AG09309 (cell line): ENCODE measurements at regions not wholly inside any gene's neighbourhood (a gene's known extent, or its start where the extent isn't known, plus 50 kb on each side); places are given as distances from the start of the nearest gene placed in this dataset.

Source experiments
- DNase-seq: peaks from one replicate; pipeline ENCODE4 v3.0.0-alpha.2; 2010; ENCODE audit warnings: low read depth
- H3K4me3 ChIP-seq: 2 replicates; pipeline ENCODE4 v1.5.1; 2011; ENCODE audit warnings: mild to moderate bottlenecking, low read depth, low read length, moderate library complexity; ENCODE audit not compliant: control insufficient read depth
- CTCF ChIP-seq: IDR thresholded peaks from 2 replicates; pipeline ENCODE4 v1.5.1; 2011; ENCODE audit warnings: mild to moderate bottlenecking, low read depth, low read length, inconsistent platforms; ENCODE audit not compliant: insufficient read depth, control insufficient read depth; ENCODE audit errors: missing control alignments

DNA sequence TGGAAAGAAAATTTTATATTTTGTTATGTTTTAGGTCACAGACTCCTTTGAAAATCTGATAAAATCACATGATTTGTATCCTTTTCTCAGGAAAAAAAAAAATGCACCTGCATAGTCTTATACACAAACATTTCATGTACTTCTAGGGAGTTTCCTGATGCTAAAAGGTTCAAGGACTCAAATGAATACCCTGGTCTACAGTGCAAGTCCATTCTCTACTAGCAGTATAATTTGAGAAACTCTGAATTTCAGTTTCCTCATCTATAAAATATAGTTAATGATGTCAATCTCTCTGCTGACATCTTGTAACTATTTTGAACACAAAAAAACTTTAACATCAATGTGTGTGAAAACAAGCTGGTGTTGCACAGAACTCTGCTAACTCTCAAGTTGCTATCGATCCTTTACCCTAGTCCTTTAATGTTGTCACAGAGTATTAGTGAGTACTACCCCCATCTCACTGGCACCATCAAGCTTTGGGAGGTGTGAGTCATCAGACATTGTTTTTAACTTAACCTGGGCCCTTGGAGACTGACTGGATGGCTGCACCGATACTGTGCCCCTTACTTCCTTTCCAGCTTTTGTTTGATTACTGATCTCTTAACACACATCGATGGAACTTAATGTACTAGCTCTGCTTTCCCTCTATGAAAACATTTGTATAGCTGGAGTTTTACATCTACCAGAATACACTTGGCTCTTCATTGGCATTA is 251.9 kb upstream of the SOX5 start:
- no peak for DNase-seq
- no peak overlapping the region for H3K4me3 ChIP-seq
- no peak for TF ChIP-seq CTCF

- DNase-seq = no peak
- no peak overlapping the region for H3K4me3 ChIP-seq
- TF ChIP-seq CTCF = no peak
Observed at GRCh38 chr12:24200010-24200409, 250.5 kb upstream of the SOX5 start.

DNA sequence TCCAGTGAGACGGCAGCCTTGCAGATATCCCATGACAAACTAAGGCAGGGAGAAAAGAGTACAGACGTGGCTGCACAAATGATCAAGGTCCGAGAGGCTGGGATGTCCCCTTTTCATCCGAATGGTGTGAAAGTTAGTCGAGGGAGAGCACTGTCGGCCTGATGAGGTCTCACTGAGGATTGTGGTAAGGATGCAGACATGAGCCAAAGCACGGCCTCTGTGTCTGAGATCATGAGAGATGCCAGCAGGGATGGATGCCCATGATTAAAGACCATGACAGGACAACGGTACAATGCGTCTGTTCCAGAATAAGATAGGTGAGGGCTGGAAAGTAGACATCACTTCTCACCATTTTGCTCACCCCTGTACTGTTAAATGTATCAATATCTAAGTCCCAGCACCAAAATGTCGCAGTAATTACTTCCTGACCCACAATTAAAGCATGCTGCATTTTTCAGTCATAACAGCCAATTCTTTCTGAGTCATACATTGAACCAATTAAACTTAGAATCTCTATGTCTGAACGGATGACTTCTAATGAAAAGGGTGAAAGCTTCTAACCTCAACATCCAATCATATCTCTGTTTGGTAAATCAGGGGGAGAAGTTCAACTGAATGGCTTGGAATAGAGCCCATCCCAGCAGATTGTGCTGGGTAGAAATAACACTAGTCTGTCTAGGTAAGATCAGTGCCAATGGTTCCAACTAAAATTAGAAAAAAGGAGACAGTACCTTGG is 249.6 kb upstream of the SOX5 start:
- H3K4me3 ChIP-seq = no peak overlapping the region
- DNase-seq = no peak
- no peak for TF ChIP-seq CTCF

- no peak overlapping the region for H3K4me3 ChIP-seq
- TF ChIP-seq CTCF = no peak
- DNase-seq = no peak
Observed at GRCh38 chr12:24198070-24198469, 248.6 kb upstream of the SOX5 start.

- TF ChIP-seq CTCF = no peak
- no peak for DNase-seq
- H3K4me3 ChIP-seq = no peak overlapping the region
Observed at GRCh38 chr12:24197532-24197931, 248.1 kb upstream of the SOX5 start.

DNA sequence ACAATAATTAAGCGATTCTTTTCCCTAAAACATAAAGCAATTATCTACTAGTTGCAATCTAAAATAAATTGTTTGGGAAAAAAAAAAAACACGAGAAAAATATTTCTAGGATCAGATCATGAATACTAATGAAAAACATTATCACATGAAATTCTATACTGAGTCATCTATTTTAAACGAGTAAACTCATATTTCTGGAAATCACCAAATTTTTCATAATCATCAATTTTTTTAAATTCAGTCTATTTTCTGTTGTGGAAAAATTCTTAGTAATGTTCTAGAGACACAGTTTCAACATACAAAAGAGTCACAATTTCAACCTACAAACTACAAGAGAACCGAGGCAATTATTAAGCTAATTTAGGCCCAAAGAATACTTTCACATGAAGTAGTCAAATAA is 245.6 kb upstream of the SOX5 start:
- H3K4me3 ChIP-seq = no peak overlapping the region
- DNase-seq = no peak

More for the DNA sequence above, 245.6 kb upstream of the SOX5 start:
- no peak for TF ChIP-seq CTCF
